Peyer's patch (tissue), 4 donors: ENCODE measurements at regions not wholly inside any gene's neighbourhood (a gene's known extent, or its start where the extent isn't known, plus 50 kb on each side); places are given as distances from the start of the nearest gene placed in this dataset.

ENCODE experiments used
- POLR2A ChIP-seq, 2 donors: fragments of 450-650 bp; IDR thresholded peaks; one replicate each; pipeline ENCODE4 v1.5.1; 2017; ENCODE audit warnings: antibody characterized with exemption in 2 of 2, mild to moderate bottlenecking in 2 of 2, moderate library complexity in 2 of 2
- TF ChIP-seq, protein P1 (sequence below), 6 experiments: fragments of 450-650 bp in 4 of 6; fragments of 200-600 bp in 2 of 6; sonication (generic) in 1 of 6; IDR thresholded peaks; one replicate each; pipeline ENCODE4 v1.5.1; 2017 to 2019; ENCODE audit warnings: antibody characterized with exemption in 6 of 6, mild to moderate bottlenecking in 3 of 6, moderate library complexity in 1 of 6

GRCh38 chr5:89255845-89256463 is 373.0 kb upstream of the MEF2C start:
- TF ChIP-seq POLR2A (IDR thresholded peaks at IDR 0.05): no peak
- TF ChIP-seq, protein P1, sequence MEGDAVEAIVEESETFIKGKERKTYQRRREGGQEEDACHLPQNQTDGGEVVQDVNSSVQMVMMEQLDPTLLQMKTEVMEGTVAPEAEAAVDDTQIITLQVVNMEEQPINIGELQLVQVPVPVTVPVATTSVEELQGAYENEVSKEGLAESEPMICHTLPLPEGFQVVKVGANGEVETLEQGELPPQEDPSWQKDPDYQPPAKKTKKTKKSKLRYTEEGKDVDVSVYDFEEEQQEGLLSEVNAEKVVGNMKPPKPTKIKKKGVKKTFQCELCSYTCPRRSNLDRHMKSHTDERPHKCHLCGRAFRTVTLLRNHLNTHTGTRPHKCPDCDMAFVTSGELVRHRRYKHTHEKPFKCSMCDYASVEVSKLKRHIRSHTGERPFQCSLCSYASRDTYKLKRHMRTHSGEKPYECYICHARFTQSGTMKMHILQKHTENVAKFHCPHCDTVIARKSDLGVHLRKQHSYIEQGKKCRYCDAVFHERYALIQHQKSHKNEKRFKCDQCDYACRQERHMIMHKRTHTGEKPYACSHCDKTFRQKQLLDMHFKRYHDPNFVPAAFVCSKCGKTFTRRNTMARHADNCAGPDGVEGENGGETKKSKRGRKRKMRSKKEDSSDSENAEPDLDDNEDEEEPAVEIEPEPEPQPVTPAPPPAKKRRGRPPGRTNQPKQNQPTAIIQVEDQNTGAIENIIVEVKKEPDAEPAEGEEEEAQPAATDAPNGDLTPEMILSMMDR (IDR thresholded peaks at IDR 0.05): no peak
